HG03025 (cell line): ENCODE measurements at regions not wholly inside any gene's neighbourhood (a gene's known extent, or its start where the extent isn't known, plus 50 kb on each side); places are given as distances from the start of the nearest gene placed in this dataset.
"Not testable (repeated sequence)": the region's sequence is repeated elsewhere in the genome, so short reads cannot be mapped to it uniquely, and the experiment has no call there.

Experiments
- ATAC-seq: cut with Tn5 transposase; IDR thresholded peaks from one replicate; pipeline ENCODE4 v1.9.1; 2021; ENCODE audit warnings: mild to moderate bottlenecking, moderate library complexity; ENCODE audit not compliant: unreplicated experiment, low FRiP score

GRCh38 chr10:8811201-8811600 is 756.7 kb downstream of the GATA3 start:
- no peak for ATAC-seq

GRCh38 chr10:8815969-8816368 is 761.5 kb downstream of the GATA3 start:
- ATAC-seq: no peak

- ATAC-seq: no peak
Measured at GRCh38 chr10:8817299-8817698, 762.8 kb downstream of the GATA3 start.

DNA sequence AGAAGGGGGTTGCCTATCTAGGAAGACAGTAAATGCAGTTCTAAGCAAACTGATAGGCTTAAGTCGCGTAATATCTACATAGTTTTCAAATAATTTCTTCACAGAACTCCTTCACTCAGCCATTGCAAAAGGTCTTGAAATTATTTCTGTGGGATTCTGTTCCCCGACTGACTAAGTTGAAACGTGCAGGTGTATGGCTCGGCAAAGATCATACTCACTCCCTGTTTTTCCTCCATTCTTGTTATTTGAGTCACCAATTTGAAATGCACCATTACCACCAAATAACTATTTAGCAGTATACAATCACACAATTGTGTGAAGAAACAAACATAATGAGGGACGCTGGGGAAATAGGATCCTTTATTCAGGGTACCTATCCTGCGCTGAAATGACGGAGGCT is 771.1 kb downstream of the GATA3 start:
- no peak for ATAC-seq

DNA sequence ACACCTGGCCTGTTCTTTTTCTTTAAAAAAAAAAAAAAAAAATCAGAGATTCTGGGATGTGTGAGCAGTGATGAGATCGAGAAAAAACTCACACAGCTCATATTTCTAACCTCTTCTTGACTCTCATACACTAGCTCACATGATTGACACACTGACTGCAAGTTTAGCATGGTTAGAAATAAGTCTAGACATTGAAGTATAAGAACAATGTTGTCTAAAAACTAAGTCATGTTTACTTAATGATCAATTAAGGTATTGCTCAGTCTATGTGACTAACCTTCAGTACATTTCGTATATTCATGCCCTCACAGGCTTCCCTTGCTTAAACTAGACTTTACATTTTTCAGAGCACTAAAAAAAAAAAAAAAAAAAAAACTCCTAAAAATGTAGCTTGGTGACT is 775.1 kb downstream of the GATA3 start:
- ATAC-seq: no peak

- no peak for ATAC-seq
Measured at GRCh38 chr10:8830048-8830447, 775.6 kb downstream of the GATA3 start.

DNA sequence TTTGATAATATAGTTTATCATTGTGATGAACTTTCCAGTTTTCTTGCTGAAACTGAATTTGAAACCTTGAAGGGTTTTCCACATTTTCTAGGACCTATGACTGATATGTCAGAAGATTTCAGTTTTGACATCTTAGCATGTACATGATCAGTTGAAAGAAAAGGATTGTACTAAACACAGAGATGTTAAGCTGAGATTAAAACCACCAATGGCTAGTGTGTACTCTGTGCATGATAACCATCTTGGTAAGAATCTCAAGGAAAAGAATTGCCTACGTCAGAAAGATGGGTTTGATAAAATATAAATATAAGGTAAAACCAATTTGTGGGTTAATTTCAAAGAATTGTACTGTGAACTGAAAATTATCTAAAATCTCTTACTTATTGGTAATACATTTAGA is 776.4 kb downstream of the GATA3 start:
- ATAC-seq: no peak

GRCh38 chr10:8835453-8836167 is 781.1 kb downstream of the GATA3 start:
- ATAC-seq: no peak

DNA sequence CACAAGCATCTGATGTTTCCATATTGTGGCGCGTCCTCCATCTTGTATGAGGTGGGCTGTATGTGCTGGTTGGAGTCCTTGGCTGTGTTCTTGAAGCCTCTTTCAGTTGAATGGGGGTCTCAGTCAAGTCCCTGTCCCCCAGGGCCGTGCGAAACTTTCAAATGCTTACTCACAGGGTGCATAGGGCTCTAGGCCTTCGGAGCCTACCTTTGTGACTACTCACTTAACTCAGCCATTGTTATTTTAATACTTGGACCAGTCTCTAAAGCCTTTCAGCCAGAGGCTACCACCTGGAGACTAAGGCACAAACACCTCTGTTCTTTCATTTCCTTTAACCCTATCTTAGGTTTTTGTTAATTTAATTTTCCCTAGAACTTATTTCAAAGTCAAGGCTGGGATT is 785.9 kb downstream of the GATA3 start:
- ATAC-seq: no peak

- no peak for ATAC-seq
Measured at GRCh38 chr10:8844141-8844540, 789.7 kb downstream of the GATA3 start.

DNA sequence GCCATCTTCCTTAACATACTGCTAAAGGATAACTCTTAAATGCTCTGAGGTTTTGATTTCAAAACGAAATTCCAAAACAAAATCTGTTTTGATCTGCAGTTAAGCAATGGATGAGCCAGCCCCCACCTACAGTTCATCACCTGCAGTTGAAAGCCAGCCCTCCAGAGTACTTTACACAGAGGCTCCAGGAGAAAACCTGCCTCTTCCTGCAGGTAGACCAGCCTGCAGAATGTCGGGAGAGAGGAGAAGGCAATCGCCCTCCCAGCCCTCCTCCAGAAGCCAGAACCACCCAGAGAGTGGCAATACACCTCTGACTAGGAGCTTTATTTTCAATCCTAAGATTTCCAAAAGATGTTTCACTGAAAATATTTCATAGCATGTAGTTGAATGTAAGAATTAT is 798.1 kb downstream of the GATA3 start:
- ATAC-seq: no peak

- ATAC-seq: no peak
Measured at GRCh38 chr10:8853048-8853447, 798.6 kb downstream of the GATA3 start.

GRCh38 chr10:8868924-8869323 is 814.4 kb downstream of the GATA3 start:
- not testable (repeated sequence) for ATAC-seq

DNA sequence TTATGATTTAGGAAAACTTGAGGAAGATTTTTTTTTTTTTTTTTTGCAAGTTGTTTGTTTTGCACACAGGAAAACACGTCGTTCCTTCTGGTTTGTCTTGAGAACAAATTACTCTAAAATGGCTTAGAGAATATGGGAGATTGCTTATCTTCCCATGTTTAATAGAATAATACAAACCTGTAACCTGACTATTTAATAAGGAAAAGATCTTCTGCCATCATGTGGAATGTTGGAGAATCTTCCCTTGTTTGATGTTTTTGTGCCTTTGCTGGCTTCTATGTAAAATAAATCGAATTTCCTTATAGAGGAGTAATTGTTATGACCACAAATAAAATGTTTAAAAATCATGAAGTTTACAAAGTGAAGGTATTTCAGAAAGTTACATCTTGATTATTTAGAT is 818.8 kb downstream of the GATA3 start:
- no peak for ATAC-seq

GRCh38 chr10:8874268-8874667 is 819.8 kb downstream of the GATA3 start:
- ATAC-seq: no peak

DNA sequence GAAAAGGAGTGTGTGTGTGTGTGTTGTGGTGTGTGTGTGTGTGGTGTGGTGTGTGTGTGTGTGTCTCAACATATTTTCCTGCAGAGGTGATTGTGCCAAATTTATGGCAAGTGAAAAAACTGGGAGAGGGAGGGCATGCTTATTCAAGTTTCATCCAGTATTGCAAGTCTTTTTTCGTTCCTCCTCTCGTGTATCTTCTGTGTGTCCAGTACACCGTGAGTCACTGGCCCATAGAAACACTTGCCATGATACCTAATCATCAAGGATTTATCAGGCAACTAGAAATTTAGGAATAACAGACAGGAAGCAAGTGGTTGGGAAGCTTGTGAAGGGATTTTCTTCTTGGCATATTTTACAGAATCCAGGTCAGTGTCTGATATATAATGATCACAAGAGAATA is 820.5 kb downstream of the GATA3 start:
- no peak for ATAC-seq

DNA sequence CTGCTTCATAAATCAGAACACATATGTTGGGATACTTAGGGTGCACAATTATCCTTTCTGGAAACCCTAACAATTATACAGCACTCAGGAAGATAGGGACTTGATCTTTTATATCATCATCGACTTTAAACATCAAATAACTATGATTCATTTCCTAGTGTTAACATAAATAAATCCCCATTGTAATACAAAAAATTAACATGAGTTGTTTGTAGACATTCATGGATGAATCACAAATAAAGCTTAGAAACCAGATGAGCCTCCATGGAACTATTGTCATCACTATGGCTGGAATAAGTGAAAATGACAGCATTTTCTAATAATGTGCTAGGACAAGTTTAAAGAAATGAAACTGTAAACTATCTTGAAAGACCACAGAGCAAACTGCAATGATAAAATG is 821.7 kb downstream of the GATA3 start:
- no peak for ATAC-seq

DNA sequence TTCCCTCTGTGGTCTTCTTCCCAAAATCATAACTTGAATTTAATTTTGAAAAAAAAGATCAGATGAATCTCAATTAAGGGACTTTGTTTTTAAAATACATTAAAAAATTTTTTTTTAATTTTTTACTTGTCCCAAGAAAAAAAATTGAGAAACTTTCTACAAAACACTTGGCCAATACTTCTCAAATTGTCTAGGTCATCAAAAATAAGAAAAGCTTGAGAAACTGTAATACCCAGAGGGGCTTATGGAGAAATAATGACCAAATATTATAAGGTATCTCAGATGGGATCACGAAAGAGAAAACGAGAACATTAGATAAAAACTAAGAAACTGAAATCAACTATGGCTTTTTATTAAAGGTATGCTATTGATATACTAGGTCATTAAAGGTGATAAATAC is 835.0 kb downstream of the GATA3 start:
- ATAC-seq: no peak

- ATAC-seq: no peak
Measured at GRCh38 chr10:8893102-8893501, 838.6 kb downstream of the GATA3 start.

- ATAC-seq: no peak
Measured at GRCh38 chr10:8894148-8894547, 839.7 kb downstream of the GATA3 start.

DNA sequence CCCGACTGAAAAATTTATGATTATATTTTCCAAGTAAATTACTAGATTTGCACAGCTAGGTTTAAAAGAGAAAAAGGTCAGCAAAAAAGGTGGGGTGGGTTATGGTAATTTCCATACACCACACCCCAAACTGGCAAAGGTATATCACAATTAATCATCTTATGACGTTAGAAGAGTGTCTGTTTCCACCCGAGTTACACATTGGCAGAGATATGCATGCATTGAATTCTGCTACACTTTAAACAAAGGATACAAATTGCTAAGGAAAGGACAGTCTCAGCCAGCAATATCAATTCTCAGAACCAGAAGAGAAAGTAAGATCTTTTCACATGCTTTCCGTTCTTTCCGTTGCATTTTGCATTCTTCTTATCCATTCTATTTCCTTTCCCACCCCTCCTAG is 843.3 kb downstream of the GATA3 start:
- ATAC-seq: no peak

DNA sequence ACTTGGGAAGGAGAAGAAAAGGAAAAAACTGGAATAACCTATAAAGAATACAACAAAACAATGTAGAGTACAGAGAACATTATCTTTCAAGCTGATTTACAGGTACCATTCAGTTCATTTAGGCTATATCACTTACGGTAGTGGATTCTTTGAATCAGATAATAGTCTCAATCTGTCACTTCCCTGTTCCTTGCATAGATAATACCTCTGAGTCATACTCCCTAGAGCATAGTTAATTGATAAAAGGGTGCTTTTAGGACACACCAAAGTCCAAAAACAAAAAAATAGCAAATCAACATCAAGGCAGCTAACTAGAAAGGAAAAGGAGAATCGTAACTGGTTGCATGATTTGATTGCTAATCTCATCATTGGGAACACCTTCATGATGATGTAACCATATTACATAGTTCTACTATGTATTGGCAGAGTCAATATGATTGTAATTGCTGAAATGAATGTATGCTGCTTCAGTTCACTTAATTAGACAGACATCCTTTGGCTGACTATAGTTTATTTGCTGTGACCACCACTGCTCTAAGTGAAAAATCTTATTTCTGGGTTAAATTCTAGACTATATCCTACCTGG is 844.4 kb downstream of the GATA3 start:
- ATAC-seq: no peak

GRCh38 chr10:8902926-8903325 is 848.4 kb downstream of the GATA3 start:
- no peak for ATAC-seq
